ENCODE measurements at regions not wholly inside any gene's neighbourhood (a gene's known extent, or its start where the extent isn't known, plus 50 kb on each side); places are given as distances from the start of the nearest gene placed in this dataset.

DNA sequence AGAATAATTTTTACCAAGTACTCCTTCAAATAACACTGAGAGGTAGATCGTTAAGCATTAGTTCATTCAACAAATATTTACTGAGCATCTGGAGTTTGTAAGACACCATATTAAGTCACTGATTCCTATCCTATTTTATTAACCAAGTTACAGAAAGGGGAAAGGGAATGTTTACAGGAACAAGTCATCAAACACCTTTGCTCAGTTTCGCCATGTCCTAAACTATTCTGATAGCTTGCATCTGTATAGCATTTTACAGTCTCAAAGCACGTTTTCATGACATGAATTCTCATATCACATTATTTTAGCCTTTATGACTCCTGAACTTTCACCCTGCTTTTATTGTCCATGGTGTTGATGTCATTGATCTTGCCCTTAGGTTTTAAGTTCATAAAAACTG is 89.2 kb downstream of the AREG start:
- no peak for TF ChIP-seq CTCF (IDR thresholded peaks at IDR 0.05)
- TF ChIP-seq POLR2A (IDR thresholded peaks at IDR 0.05), result no peak

Measured in heart left ventricle (tissue), 13 donors.